Mammary epithelial cell (primary cell): ENCODE measurements at regions not wholly inside any gene's neighbourhood (a gene's known extent, or its start where the extent isn't known, plus 50 kb on each side); places are given as distances from the start of the nearest gene placed in this dataset.

Source experiments
- EZH2 ChIP-seq: IDR thresholded peaks from 2 replicates; pipeline ENCODE4 v1.6.1; 2012; ENCODE audit warnings: low read length, inconsistent platforms, borderline replicate concordance
- TF ChIP-seq, protein P1 (sequence below), 2 donors: IDR thresholded peaks in 1 of 2; conservative IDR thresholded peaks in 1 of 2; 2 replicates each; pipeline ENCODE4 v1.5.1; 2011 to 2012; ENCODE audit warnings: inconsistent platforms in 2 of 2, low read length in 2 of 2, mild to moderate bottlenecking in 2 of 2, control low read depth in 1 of 2, low read depth in 1 of 2; ENCODE audit not compliant: insufficient read depth in 1 of 2; ENCODE audit errors: extremely low read depth in 1 of 2

GRCh38 chr2:34115076-34115475 is 516.0 kb upstream of the FAM98A start:
- TF ChIP-seq, protein P1, sequence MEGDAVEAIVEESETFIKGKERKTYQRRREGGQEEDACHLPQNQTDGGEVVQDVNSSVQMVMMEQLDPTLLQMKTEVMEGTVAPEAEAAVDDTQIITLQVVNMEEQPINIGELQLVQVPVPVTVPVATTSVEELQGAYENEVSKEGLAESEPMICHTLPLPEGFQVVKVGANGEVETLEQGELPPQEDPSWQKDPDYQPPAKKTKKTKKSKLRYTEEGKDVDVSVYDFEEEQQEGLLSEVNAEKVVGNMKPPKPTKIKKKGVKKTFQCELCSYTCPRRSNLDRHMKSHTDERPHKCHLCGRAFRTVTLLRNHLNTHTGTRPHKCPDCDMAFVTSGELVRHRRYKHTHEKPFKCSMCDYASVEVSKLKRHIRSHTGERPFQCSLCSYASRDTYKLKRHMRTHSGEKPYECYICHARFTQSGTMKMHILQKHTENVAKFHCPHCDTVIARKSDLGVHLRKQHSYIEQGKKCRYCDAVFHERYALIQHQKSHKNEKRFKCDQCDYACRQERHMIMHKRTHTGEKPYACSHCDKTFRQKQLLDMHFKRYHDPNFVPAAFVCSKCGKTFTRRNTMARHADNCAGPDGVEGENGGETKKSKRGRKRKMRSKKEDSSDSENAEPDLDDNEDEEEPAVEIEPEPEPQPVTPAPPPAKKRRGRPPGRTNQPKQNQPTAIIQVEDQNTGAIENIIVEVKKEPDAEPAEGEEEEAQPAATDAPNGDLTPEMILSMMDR (conservative IDR thresholded peaks at IDR 0.05 in 1 of 2, IDR thresholded peaks at IDR 0.05 in 1 of 2; ENCODE audit: extremely low read depth in 1 of 2, insufficient read depth in 1 of 2, low read depth in 1 of 2, low read length in 2 of 2), result no peak
- TF ChIP-seq EZH2, result no peak
